ENCODE measurements at regions not wholly inside any gene's neighbourhood (a gene's known extent, or its start where the extent isn't known, plus 50 kb on each side); places are given as distances from the start of the nearest gene placed in this dataset.

DNA sequence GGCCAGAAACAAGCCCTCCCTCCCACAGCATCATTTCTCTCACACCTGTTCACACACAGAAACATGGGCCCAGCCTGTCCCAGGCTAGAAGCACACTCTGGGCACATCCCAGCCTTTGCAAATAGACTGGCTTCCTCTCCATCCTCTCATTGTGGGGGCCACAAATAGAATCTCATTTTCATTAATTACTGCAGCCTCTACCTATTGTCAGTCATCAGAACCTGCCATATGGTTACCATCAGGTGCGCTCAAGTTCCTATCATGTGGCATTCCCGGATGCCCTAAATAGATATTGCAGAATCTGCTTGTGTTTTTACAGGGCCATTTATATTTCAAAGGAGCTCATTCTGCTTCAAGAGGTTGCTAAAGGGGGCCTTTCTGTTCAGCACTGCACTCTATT is 460.7 kb downstream of the BCL11A start:
- TF ChIP-seq POLR2A (IDR thresholded peaks at IDR 0.05) (no peak), POLR2AphosphoS5 (IDR thresholded peaks at IDR 0.05) (no peak)
- TF ChIP-seq, protein P1, sequence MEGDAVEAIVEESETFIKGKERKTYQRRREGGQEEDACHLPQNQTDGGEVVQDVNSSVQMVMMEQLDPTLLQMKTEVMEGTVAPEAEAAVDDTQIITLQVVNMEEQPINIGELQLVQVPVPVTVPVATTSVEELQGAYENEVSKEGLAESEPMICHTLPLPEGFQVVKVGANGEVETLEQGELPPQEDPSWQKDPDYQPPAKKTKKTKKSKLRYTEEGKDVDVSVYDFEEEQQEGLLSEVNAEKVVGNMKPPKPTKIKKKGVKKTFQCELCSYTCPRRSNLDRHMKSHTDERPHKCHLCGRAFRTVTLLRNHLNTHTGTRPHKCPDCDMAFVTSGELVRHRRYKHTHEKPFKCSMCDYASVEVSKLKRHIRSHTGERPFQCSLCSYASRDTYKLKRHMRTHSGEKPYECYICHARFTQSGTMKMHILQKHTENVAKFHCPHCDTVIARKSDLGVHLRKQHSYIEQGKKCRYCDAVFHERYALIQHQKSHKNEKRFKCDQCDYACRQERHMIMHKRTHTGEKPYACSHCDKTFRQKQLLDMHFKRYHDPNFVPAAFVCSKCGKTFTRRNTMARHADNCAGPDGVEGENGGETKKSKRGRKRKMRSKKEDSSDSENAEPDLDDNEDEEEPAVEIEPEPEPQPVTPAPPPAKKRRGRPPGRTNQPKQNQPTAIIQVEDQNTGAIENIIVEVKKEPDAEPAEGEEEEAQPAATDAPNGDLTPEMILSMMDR (IDR thresholded peaks at IDR 0.05), result no peak
